ENCODE measurements at regions not wholly inside any gene's neighbourhood (a gene's known extent, or its start where the extent isn't known, plus 50 kb on each side); places are given as distances from the start of the nearest gene placed in this dataset.

DNA sequence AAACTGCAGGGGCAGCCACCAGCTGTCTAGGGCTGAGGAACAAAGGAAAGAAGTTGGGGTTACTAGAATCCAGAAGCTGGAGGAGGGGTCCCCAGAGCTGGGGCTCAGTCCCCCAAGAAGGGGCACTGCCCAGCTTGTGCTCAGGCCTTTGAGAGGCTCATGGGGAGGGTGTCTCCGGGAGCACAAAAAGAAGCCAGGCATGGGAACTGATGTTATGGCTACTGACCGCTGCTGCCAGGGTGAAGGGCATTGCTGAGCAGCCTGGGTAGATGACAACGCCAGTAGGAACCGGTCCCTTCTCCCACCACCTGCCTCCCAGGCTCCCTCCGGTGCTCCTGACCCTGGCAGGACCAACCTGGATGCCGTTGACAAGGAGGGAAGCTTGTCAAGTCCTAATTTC is 762.5 kb upstream of the TPTE start:
- TF ChIP-seq RCOR1 (IDR thresholded peaks at IDR 0.05; ENCODE audit: low read depth, low read length) (no peak), POLR2A (IDR thresholded peaks at IDR 0.05; ENCODE audit: low read length) (no peak)
